Prostate gland (tissue), 2 donors: ENCODE measurements at regions not wholly inside any gene's neighbourhood (a gene's known extent, or its start where the extent isn't known, plus 50 kb on each side); places are given as distances from the start of the nearest gene placed in this dataset.
"Not testable (repeated sequence)": the region's sequence is repeated elsewhere in the genome, so short reads cannot be mapped to it uniquely, and the experiment has no call there.

Experiments used
- DNase-seq: peaks from one replicate; pipeline ENCODE4 v3.0.0-alpha.2; 2019; ENCODE audit warnings: low spot score
- H3K27ac ChIP-seq, 2 donors: fragments of 200-600 bp; sonication (generic); 2 replicates each; pipeline ENCODE4 v1.5.1; 2017 to 2019
- H3K27me3 ChIP-seq: fragments of 200-600 bp; sonication (generic); replicated peaks from 2 replicates; pipeline ENCODE4 v1.5.1; 2019; ENCODE audit not compliant: insufficient read depth
- H3K36me3 ChIP-seq, 2 donors: fragments of 200-600 bp; sonication (generic); 1 replicate in 1 of 2; 2 replicates in 1 of 2; pipeline versions ENCODE4 v1.5.1 to v1.8.1; 2017 to 2019
- H3K4me1 ChIP-seq: fragments of 200-600 bp; sonication (generic); replicated peaks from 2 replicates; pipeline ENCODE4 v1.5.1; 2019
- H3K4me3 ChIP-seq, 2 donors: fragments of 200-600 bp; sonication (generic); 2 replicates each; pipeline ENCODE4 v1.5.1; 2017 to 2019
- H3K9me3 ChIP-seq: fragments of 200-600 bp; sonication (generic); 2 replicates; pipeline ENCODE4 v1.5.1; 2017
- POLR2A ChIP-seq: fragments of 450-650 bp; IDR thresholded peaks from one replicate; pipeline ENCODE4 v1.6.1; 2016; ENCODE audit warnings: antibody characterized with exemption, mild to moderate bottlenecking
- POLR2AphosphoS5 ChIP-seq: sonication (generic); formaldehyde crosslinking; IDR thresholded peaks from one replicate; pipeline ENCODE4 v1.6.1; 2017; ENCODE audit warnings: antibody characterized with exemption
- WGBS: methylation state at CpG from one replicate; pipeline ENCODE4 v1.1.5; 2018; 5-methylcytosine and 5-hydroxymethylcytosine counted together
- intact Hi-C: fragments of 100-400 bp; cut with DNase I; formaldehyde crosslinking; loops from one replicate; pipeline ENCODE4 v1.14.2; 2022
- TF ChIP-seq, protein P1 (sequence below), 4 experiments: fragments of 200-600 bp in 2 of 4; fragments of 450-650 bp in 2 of 4; sonication (generic) in 2 of 4; IDR thresholded peaks; 1 replicate in 3 of 4; 2 replicates in 1 of 4; pipeline ENCODE4 v1.5.1; 2016 to 2019; ENCODE audit warnings: antibody characterized with exemption in 4 of 4, mild to moderate bottlenecking in 2 of 4, moderate library complexity in 2 of 4

DNA sequence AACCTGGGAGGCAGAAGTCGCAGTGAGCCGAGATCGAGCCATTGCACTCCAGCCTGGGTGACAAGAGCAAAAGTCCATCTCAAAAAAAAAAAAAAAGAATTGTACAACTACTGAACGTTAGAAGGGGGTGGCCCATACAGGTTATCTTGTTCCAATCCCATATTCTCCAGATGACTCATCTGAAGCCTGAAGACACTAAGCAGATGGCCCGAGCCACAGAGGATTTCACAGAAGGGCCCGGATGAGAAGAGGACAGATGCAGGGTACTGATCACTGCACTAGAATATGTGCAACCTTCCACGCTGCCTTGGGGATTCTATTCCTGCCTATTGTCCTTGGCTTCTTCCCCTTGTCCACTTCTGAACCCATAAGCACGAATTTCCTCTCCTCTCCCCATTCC lies 70.9 kb upstream of the UBASH3B start:
- TF ChIP-seq POLR2A (no peak), POLR2AphosphoS5 (no peak)
- TF ChIP-seq, protein P1, sequence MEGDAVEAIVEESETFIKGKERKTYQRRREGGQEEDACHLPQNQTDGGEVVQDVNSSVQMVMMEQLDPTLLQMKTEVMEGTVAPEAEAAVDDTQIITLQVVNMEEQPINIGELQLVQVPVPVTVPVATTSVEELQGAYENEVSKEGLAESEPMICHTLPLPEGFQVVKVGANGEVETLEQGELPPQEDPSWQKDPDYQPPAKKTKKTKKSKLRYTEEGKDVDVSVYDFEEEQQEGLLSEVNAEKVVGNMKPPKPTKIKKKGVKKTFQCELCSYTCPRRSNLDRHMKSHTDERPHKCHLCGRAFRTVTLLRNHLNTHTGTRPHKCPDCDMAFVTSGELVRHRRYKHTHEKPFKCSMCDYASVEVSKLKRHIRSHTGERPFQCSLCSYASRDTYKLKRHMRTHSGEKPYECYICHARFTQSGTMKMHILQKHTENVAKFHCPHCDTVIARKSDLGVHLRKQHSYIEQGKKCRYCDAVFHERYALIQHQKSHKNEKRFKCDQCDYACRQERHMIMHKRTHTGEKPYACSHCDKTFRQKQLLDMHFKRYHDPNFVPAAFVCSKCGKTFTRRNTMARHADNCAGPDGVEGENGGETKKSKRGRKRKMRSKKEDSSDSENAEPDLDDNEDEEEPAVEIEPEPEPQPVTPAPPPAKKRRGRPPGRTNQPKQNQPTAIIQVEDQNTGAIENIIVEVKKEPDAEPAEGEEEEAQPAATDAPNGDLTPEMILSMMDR (IDR thresholded peaks at IDR 0.05) = no peak
- H3K27ac ChIP-seq = no peak overlapping the region
- 84% methylated on average over 8 of the region's 8 CpGs for WGBS

DNA sequence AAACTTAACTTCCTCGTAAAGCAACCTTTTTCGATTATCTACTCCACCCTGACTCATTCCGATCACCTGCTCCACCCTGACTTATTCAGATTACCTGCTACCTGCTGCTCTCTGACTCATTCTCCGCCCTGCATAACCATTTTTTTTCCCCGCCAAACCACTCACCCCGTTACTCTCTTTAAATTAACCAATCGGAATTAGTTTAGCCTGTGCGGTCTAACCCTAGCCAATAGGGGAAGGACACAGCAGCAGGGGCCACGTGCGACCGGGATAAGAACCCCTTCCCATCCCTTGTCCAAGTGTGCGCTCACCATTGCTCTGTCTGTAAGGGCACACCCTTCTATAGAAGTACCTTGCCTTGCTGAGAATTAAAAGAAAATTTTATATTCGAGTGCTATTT lies 75.5 kb upstream of the UBASH3B start:
- not testable (repeated sequence) for H3K27me3 ChIP-seq, H3K36me3 ChIP-seq, DNase-seq, H3K4me3 ChIP-seq, H3K9me3 ChIP-seq, H3K4me1 ChIP-seq, H3K27ac ChIP-seq
- 54% methylated on average over 13 of the region's 13 CpGs for WGBS
- intact Hi-C loops = loop anchor here (5.0 kb wide), 1 partner anchor 197 kb away; no protein-coding TSS in a partner anchor

More for the DNA sequence above, 70.9 kb upstream of the UBASH3B start:
- no peak for DNase-seq
- no peak overlapping the region for H3K4me3 ChIP-seq
- H3K36me3 ChIP-seq = no peaks in the 10 kb centered on the region
- H3K27me3 ChIP-seq = no peaks in the 10 kb centered on the region
- H3K9me3 ChIP-seq = no peaks in the 10 kb centered on the region
- intact Hi-C loops = loop anchor here (5.0 kb wide), 1 partner anchor 193 kb away; no protein-coding TSS in a partner anchor
- H3K4me1 ChIP-seq = no peaks in the 10 kb centered on the region

DNA sequence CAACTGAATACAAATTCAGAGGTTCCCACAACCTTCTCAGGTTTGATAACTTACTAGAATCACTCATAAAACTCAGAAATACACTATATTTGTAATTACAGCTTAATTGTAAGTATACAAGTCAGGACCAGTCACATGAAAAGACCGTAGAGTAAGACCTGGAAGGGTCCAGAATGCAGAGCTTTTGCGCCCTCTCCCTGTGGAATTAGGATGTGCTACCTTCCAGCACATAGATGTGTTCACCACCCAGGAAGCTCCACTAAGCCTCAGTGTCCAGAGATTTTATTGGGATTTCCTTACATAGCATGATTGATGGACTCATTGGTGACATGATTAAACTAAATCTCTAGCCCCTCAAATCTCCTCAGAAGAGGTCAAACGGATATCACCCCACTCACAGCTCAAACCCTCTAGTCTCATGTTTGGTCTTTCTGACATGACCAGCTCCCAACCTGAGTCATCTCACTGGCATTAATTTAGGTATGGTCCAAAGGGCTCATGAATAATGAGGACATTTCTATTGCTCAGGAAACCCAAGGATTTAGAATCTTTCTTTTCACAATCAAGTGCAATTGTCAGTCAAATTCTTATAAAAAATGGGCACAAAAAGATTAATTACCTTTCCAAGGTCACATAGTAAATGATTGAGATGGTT lies 77.2 kb upstream of the UBASH3B start:
- Histone ChIP-seq H3K36me3 (no peaks in the 10 kb centered on the region), H3K9me3 (no peaks in the 10 kb centered on the region), H3K27ac (no peak overlapping the region), H3K4me1 (no peaks in the 10 kb centered on the region), H3K4me3 (no peak overlapping the region), H3K27me3 (no peaks in the 10 kb centered on the region)
- TF ChIP-seq, protein P1 (IDR thresholded peaks at IDR 0.05) = no peak
- no peak for TF ChIP-seq POLR2AphosphoS5
- TF ChIP-seq POLR2A = no peak
- no peak for DNase-seq
- 77% methylated on average over 3 of the region's 3 CpGs for WGBS
- intact Hi-C loops = no loop called here

DNA sequence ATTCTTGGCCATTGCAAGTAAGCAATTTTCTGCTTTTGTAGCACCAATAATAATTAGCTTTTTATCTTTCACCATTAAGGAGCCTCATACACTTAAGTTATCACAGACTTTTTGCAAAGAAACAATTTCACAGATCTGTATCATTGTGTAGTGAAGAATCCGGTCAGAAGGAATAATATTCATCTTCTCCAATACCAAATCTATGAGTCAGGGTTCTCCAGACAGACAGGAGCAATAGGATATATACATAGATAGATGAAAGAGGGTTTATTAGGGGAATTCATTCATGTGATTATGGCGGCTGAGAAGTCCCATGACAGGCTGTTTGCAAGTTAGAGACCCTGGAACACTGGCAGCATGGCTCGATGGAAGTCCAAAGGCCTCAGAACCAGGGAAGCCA lies 82.9 kb upstream of the UBASH3B start:
- no peaks in the 10 kb centered on the region for H3K27me3 ChIP-seq
- no peaks in the 10 kb centered on the region for H3K4me1 ChIP-seq
- WGBS = 84% methylated on average over 3 of the region's 3 CpGs
- no peak for TF ChIP-seq POLR2AphosphoS5
- TF ChIP-seq, protein P1 (IDR thresholded peaks at IDR 0.05) = no peak
- no peak for TF ChIP-seq POLR2A
- no peaks in the 10 kb centered on the region for H3K36me3 ChIP-seq
- H3K27ac ChIP-seq = no peak overlapping the region
- no peak overlapping the region for H3K4me3 ChIP-seq
- intact Hi-C loops = no loop called here
- no peaks in the 10 kb centered on the region for H3K9me3 ChIP-seq
- DNase-seq = no peak

DNA sequence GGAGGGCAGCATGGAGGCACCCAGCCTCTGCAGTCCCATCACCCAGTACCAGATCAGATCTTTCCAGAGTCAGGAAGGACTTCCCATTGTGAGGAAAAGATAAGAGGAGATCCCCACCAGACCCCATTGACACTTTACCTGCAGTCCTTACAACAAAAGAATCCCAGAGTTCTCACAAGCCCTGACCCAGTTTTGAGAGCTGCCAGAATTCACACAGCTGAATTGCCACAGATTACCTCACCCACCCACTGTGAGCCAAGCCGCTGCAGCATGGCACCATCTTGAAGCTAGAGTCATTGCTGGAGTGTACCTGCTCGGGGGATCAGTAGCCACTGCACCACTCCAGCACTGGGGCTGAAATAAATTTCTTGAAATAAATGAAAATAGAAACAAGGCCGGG lies 91.8 kb upstream of the UBASH3B start:
- no peak overlapping the region for H3K27ac ChIP-seq
- no peak overlapping the region for H3K4me3 ChIP-seq
- 97% methylated on average over 3 of the region's 3 CpGs for WGBS
- no peak for TF ChIP-seq POLR2A
- TF ChIP-seq, protein P1 (IDR thresholded peaks at IDR 0.05) = no peak
- no peak for TF ChIP-seq POLR2AphosphoS5
- H3K36me3 ChIP-seq = no peaks in the 10 kb centered on the region
- no peaks in the 10 kb centered on the region for H3K9me3 ChIP-seq
- intact Hi-C loops = no loop called here
- no peak for DNase-seq
- H3K4me1 ChIP-seq = no peaks in the 10 kb centered on the region
- H3K27me3 ChIP-seq = no peaks in the 10 kb centered on the region
